Caco-2 (cell line): ENCODE measurements at regions not wholly inside any gene's neighbourhood (a gene's known extent, or its start where the extent isn't known, plus 50 kb on each side); places are given as distances from the start of the nearest gene placed in this dataset.

Source experiments
- BruUV-seq: library from RNA; stranded (reverse); fragments of 400-500 nt; replicated peaks from 2 replicates; lab custom pipeline; 2021; lab: Mats Ljungman, UMichigan
- CTCF ChIA-PET: fragments of 300-600 bp; sonication (Branson Sonifier 250); formaldehyde crosslinking; loops from one replicate; lab custom pipeline; 2022; ENCODE audit warnings: antibody characterized with exemption; lab: Charles Lee
- POLR2A ChIA-PET: fragments of 300-600 bp; sonication (Branson Sonifier 250); formaldehyde crosslinking; loops from one replicate; lab custom pipeline; 2022; ENCODE audit warnings: antibody characterized with exemption; lab: Charles Lee
- DNase-seq, 2 experiments: peaks; one replicate each; pipeline versions ENCODE4 v3.0.0 to v3.0.0-alpha.2; 2020 to 2022
- H3K27me3 ChIP-seq: replicated peaks from 2 replicates; pipeline ENCODE4 v1.6.0; 2011; ENCODE audit warnings: low read length; ENCODE audit not compliant: control insufficient read depth, insufficient read depth
- H3K36me3 ChIP-seq: 2 replicates; pipeline ENCODE4 v1.5.1; 2011; ENCODE audit warnings: low read length; ENCODE audit not compliant: control insufficient read depth, insufficient read depth
- H3K4me1 ChIP-seq: fragments of 250-450 bp; sonication (Bioruptor Pico); 2 replicates; pipeline ENCODE4 v1.5.1; 2020; ENCODE audit warnings: mild to moderate bottlenecking
- H3K4me3 ChIP-seq: 2 replicates; pipeline ENCODE4 v1.5.1; 2011; ENCODE audit warnings: low read depth, mild to moderate bottlenecking, control low read depth, low read length
- H3K9me3 ChIP-seq: fragments of 250-450 bp; sonication (Bioruptor Pico); 2 replicates; pipeline ENCODE4 v1.5.1; 2020; ENCODE audit warnings: mild to moderate bottlenecking, moderate library complexity
- H3K27ac Mint-ChIP-seq: one replicate; pipeline ENCODE4 v1.8.0; 2022; ENCODE audit warnings: mixed read lengths; ENCODE audit not compliant: unreplicated experiment
- H3K27me3 Mint-ChIP-seq: one replicate; pipeline ENCODE4 v1.8.0; 2022; ENCODE audit warnings: mixed read lengths; ENCODE audit not compliant: insufficient read depth, unreplicated experiment
- H3K36me3 Mint-ChIP-seq: one replicate; pipeline ENCODE4 v1.8.0; 2022; ENCODE audit warnings: mild to moderate bottlenecking, mixed read lengths; ENCODE audit not compliant: insufficient read depth, unreplicated experiment
- H3K4me1 Mint-ChIP-seq: one replicate; pipeline ENCODE4 v1.8.0; 2022; ENCODE audit warnings: low read depth, mixed read lengths; ENCODE audit not compliant: unreplicated experiment
- H3K4me3 Mint-ChIP-seq: one replicate; pipeline ENCODE4 v1.8.0; 2022; ENCODE audit warnings: mild to moderate bottlenecking, moderate library complexity, mixed read lengths; ENCODE audit not compliant: unreplicated experiment
- H3K9me3 Mint-ChIP-seq: one replicate; pipeline ENCODE4 v1.8.0; 2022; ENCODE audit warnings: mixed read lengths; ENCODE audit not compliant: unreplicated experiment
- intact Hi-C: fragments of 100-400 bp; cut with micrococcal nuclease; formaldehyde crosslinking; loops from one replicate; pipeline ENCODE4 v1.10.0; 2022; ENCODE audit not compliant: unreplicated experiment
- TF ChIP-seq, protein P1 (sequence below), 2 experiments: fragments of 200-600 bp in 1 of 2; IDR thresholded peaks; 1 replicate in 1 of 2; 2 replicates in 1 of 2; pipeline versions ENCODE4 v1.5.1 to v1.8.0; 2011 to 2022; ENCODE audit warnings: antibody characterized with exemption in 1 of 2, control low read depth in 1 of 2, inconsistent platforms in 1 of 2, low read depth in 1 of 2, low read length in 1 of 2, mild to moderate bottlenecking in 1 of 2, moderate library complexity in 1 of 2; ENCODE audit not compliant: insufficient read depth in 1 of 2, severe bottlenecking in 1 of 2, unreplicated experiment in 1 of 2

DNA sequence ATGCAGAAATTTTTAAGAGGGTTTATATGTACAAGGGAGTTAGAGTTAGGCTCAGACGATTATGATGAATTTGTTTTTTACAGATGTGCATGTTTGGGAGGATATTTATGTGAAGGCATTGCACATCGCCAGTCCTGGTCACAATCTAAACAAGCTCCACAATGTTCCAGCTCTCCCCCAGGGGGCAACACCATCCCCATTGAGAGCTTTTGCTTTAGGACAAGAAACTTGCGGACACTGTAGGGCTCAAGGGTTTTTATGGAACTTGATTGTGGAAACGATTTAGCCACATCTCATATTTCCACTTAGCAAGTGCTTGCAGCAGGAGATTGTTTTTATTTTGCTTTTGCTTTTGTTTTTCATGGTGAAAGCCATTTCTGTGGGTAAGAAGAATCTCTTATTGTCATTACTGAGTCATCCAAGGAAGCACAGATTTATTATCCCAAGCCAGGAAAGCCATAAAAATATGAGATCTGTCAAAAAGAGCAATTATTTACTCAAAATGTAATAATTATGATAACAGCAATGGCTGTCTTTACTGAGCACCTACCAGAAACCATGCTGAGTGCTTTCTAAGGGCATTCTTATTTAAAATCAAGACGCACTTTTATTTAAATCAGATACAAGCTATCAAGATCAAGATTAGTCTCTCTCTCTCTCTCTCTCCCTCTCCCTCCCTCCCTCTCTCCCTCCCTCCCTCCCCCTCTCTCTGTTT is 276.7 kb upstream of the SRRM4 start:
- peak in 1 of 2 experiments; percentile 26 for DNase-seq
- TF ChIP-seq, protein P1, sequence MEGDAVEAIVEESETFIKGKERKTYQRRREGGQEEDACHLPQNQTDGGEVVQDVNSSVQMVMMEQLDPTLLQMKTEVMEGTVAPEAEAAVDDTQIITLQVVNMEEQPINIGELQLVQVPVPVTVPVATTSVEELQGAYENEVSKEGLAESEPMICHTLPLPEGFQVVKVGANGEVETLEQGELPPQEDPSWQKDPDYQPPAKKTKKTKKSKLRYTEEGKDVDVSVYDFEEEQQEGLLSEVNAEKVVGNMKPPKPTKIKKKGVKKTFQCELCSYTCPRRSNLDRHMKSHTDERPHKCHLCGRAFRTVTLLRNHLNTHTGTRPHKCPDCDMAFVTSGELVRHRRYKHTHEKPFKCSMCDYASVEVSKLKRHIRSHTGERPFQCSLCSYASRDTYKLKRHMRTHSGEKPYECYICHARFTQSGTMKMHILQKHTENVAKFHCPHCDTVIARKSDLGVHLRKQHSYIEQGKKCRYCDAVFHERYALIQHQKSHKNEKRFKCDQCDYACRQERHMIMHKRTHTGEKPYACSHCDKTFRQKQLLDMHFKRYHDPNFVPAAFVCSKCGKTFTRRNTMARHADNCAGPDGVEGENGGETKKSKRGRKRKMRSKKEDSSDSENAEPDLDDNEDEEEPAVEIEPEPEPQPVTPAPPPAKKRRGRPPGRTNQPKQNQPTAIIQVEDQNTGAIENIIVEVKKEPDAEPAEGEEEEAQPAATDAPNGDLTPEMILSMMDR (IDR thresholded peaks at IDR 0.05; ENCODE audit: insufficient read depth in 1 of 2, low read depth in 1 of 2, low read length in 1 of 2, severe bottlenecking in 1 of 2, unreplicated experiment in 1 of 2), result no peak
- Histone ChIP-seq H3K27me3 (no peaks in the 10 kb centered on the region), H3K36me3 (no peaks in the 10 kb centered on the region), H3K4me1 (no peaks in the 10 kb centered on the region), H3K4me3 (no peak overlapping the region), H3K9me3 (no peaks in the 10 kb centered on the region)
- Mint-ChIP-seq H3K36me3 (no peaks in the 10 kb centered on the region), H3K27ac (no peak overlapping the region), H3K27me3 (no peaks in the 10 kb centered on the region), H3K4me3 (no peak overlapping the region), H3K4me1 (no peaks in the 10 kb centered on the region), H3K9me3 (peaks cover 26% of the 10 kb centered on the region)
- intact Hi-C loops, result no loop called here
- BruUV-seq, result no TSS peak
- ChIA-PET POLR2A (no interaction called here), CTCF (interaction anchor here (1.0 kb wide), 1 partner anchor 128 kb away, joined by 3 read pairs; no protein-coding TSS in a partner anchor)

DNA sequence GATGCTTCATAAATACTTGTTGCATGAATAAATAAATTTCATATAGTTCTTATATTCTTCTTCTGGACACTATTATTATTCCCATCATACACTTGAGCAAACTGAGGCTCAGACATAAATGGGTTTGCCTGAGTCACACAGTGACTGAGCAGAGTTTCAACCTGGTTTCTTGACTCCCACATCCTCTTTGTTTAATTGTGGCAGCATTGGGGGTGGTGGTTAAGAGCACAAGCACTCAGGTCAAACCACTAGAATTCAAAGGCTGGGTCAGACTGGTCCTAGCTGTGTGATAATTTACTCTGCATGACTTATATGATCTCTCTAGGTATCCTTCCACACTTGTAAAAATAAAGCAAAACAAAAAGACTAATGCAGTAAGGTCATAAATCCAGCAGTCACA is 274.9 kb upstream of the SRRM4 start:
- Histone ChIP-seq H3K27me3 (no peaks in the 10 kb centered on the region), H3K4me3 (no peak overlapping the region), H3K9me3 (no peaks in the 10 kb centered on the region), H3K4me1 (no peaks in the 10 kb centered on the region), H3K36me3 (no peaks in the 10 kb centered on the region)
- CTCF ChIA-PET, result no interaction called here
- intact Hi-C loops, result no loop called here
- no TSS peak for BruUV-seq
- POLR2A ChIA-PET, result no interaction called here
- TF ChIP-seq, protein P1 (IDR thresholded peaks at IDR 0.05; ENCODE audit: insufficient read depth in 1 of 2, low read depth in 1 of 2, low read length in 1 of 2, severe bottlenecking in 1 of 2, unreplicated experiment in 1 of 2), result no peak
- peaks cover 2% of the 10 kb centered on the region for H3K27me3 Mint-ChIP-seq
- H3K4me3 Mint-ChIP-seq, result no peak overlapping the region
- H3K36me3 Mint-ChIP-seq, result no peaks in the 10 kb centered on the region
- DNase-seq, result no peak
- H3K27ac Mint-ChIP-seq, result no peak overlapping the region
- H3K4me1 Mint-ChIP-seq, result no peaks in the 10 kb centered on the region
- H3K9me3 Mint-ChIP-seq, result peaks cover 36% of the 10 kb centered on the region

DNA sequence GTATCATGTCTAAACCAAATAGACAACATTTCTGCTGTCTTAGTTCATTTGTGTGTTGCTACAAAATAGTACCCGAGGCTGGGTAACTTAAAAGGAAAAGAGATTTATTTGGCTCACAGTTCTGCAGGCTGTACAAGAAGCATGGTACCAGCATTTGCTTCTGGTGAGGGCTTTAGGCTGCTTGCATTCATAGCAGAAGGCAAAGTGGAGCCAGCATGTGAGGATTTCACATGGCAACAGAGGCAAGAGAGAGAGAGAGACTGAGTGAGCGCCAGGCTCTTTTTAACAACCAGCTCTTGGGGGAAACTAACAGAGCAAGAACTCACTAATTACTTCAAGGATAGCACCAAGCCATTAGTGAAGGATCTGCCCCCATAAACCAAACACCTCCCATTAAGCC is 271.4 kb upstream of the SRRM4 start:
- Mint-ChIP-seq H3K4me3 (no peak overlapping the region), H3K27me3 (peaks cover 2% of the 10 kb centered on the region), H3K9me3 (peaks cover 36% of the 10 kb centered on the region), H3K36me3 (no peaks in the 10 kb centered on the region), H3K27ac (no peak overlapping the region), H3K4me1 (peaks cover 5% of the 10 kb centered on the region)
- ChIA-PET CTCF (no interaction called here), POLR2A (no interaction called here)
- Histone ChIP-seq H3K36me3 (no peaks in the 10 kb centered on the region; the same call in 1 of the 2 replicates), H3K9me3 (no peaks in the 10 kb centered on the region), H3K4me1 (peaks cover 11% of the 10 kb centered on the region), H3K4me3 (no peak overlapping the region), H3K27me3 (no peaks in the 10 kb centered on the region)
- DNase-seq, result no peak
- intact Hi-C loops, result loop anchor here (5.0 kb wide), 1 partner anchor 132 kb away; no protein-coding TSS in a partner anchor
- no TSS peak for BruUV-seq
- TF ChIP-seq, protein P1 (IDR thresholded peaks at IDR 0.05; ENCODE audit: insufficient read depth in 1 of 2, low read depth in 1 of 2, low read length in 1 of 2, severe bottlenecking in 1 of 2, unreplicated experiment in 1 of 2), result no peak
